CD4-positive, alpha-beta T cell treated with Interleukin-17A for 1 hour (primary cell): ENCODE measurements at regions not wholly inside any gene's neighbourhood (a gene's known extent, or its start where the extent isn't known, plus 50 kb on each side); places are given as distances from the start of the nearest gene placed in this dataset.
"Not testable (repeated sequence)": the region's sequence is repeated elsewhere in the genome, so short reads cannot be mapped to it uniquely, and the experiment has no call there.

Source experiments
- DNase-seq: peaks from one replicate; pipeline ENCODE4 v3.0.0-alpha.2; 2020

DNA sequence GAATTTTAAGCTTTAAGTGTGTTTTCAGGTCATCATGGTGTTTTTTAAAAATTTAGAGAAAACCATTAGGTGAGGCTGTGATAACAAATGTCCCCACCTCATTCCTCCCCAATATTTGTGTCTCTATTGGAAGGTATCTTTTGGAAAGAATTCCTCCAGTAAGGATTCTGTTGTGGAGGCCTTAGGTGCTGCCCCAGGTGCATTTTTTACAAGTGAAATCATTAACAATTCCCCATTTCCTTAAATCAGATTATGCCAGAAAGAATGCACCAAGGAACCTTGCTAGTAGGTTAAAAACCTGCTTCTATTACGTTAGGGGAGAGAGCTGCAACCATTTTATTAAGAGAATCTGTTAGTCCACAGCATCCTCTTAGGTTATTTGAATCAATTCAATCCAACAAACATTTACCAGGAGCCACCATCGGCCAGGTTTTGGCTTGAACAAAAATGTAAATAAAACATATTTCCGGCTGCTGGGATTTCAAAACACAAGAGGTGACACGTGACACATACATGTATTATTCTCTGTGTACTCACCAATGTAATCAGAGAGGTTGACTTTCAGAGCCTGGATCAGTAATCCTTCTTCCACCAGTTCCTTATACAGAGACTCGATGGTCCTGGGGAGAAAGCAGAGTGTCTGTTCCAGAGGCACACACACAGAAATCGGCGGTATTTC is 112.5 kb upstream of the ASB18 start:
- no peak for DNase-seq

DNA sequence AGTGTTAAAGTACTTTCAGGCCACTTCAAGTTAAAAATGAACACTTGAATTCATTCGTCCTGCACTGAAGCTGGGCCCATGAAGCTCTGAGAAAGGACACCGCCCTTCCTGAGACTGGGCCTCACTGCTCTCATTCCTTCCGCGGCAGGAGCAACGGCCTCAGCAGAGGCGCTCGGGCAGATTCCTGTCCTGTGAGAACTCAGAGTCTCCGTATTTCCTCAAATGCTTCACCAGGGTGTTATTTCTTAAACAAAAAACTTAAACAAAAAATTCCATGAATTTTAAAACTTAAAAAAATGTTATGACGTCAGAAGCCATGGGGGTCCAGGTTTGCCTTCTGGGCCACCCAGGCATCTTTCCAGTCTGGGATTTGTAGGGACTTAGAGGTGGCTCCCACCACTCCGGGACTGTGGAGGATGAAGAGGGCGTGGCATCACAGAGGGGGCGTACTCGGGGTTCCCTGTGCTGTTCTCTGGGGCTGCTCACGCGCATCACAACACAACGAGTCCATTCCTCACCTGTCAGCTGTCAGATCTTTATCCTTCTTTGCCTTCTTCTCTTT is 115.9 kb upstream of the ASB18 start:
- no peak for DNase-seq

DNA sequence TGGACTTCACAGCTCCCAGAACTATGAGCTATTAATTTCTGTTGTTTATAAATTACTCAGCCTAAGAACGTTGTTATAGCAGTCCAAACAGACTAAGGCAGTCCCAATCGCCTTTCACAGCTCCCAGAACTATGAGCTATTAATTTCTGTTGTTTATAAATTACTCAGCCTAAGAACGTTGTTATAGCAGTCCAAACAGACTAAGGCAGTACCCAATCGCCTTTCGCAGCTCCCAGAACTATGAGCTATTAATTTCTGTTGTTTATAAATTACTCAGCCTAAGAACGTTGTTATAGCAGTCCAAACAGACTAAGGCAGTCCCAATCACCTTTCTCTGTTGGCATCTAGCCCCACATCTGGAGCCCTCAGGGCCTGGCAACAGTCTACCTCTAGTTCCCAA is 117.0 kb upstream of the ASB18 start:
- DNase-seq, result not testable (repeated sequence)

DNA sequence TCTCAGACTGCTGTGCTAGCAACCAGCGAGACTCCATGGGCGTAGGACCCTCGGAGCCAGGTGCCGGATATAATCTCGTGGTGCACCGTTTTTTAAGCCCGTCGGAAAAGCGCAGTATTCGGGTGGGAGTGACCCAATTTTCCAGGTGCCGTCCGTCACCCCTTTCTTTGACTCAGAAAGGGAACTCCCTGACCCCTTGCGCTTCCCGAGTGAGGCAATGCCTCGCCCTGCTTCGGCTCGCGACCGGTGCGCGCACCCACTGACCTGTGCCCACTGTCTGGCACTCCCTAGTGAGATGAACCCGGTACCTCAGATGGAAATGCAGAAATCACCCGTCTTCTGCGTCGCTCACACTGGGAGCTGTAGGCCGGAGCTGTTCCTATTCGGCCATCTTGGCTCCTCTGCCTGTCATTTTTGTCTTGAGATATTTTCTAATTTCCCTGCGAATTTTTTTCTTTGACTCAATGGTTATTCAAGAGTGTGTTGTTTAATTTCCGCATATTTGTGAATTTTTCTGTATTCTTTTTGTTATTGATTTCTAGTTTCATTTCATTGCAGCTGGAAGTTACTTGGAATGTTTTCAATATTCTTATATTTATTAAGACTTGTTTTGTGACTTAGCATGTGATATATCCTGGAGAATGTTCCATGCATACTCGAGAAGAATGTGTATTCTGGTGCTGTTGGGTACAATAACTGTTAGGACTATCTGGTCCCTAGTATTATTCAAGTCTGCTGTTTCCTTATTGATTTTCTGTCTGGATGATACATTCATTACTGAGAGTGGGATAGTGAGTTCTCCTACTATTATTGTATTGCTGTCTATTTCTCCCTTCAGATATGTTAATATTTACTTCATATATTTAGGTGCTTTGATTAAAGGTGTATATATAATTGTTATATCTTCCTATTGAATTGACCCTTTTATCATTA is 125.3 kb upstream of the ASB18 start:
- DNase-seq, result not testable (repeated sequence)

DNA sequence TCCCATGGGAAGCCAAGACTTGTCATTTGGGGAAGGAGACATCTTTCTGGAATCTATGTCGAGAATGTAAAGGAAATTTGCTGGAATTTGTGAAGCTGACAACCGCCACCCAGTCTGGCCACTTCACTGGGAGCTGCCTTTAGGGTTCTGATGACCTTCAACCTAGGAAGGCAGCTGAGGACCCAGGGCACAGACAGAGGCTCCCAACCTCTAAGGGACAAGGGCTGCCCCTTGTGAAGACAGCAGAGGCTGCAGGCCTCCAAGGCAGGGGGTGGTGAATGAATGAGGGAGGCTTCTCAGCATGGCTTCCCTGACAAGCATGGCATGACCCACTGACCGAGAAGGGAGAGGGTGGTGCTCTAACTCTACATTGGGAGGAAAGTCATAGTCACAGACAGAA is 128.9 kb upstream of the ASB18 start:
- DNase-seq, result no peak

DNA sequence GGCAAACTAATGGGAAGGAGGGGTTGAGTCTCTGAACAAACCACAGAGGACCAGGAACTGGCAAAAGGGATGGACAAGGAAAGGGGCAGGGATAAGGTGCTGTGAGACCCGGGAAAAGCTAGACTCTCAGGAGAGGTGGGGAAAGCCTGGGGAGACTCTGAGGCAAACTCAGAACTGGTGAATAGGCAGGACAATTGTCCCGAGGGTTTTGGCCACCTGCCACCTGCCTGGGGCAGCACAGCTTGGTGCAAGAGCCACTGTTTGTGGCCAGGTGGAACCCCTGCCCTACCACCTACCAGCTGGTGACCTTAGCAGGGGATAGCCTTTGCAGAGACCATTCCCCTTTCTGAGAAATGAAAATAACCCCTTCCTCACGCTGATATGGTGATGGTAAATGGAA is 129.4 kb upstream of the ASB18 start:
- DNase-seq, result no peak

DNA sequence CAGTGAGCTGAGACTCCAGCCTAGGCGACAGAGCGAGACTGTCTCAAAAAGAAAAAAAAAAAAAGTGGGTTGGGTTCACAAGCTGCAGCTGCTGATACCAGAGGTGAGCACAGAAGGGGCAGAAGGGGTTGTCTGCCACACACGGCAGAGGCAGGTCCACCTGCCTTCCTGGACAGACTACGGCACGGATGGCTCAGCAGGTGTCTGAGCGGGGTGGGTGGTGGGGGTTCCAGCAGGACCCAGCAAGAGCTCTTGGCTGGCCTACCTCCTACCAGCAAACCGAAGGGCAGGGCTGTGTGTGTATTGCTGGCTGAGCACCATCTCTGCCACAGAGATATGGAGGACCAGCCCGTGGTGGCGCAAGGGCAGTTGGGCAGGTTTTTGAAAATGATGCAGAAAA is 130.4 kb upstream of the ASB18 start:
- no peak for DNase-seq

DNA sequence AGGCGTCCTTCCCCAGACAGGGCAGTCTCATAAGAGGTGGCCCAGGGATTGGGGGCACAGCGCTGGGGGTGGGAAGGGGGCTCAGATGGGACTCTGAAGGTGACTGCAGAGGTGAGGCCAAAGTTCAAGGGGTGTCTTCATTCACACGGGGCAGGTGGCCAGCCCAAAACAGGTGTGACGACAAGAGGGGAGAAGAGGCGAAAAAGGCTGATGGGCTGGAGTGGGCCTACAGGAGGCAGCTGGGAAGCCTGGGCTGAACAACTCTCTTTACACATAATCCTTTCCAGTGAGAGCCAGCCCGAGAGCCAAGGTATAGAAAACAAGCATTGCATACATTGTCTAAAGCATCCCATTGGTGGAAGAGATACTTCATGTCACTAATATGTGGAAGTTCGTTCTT is 130.9 kb upstream of the ASB18 start:
- DNase-seq, result no peak

DNA sequence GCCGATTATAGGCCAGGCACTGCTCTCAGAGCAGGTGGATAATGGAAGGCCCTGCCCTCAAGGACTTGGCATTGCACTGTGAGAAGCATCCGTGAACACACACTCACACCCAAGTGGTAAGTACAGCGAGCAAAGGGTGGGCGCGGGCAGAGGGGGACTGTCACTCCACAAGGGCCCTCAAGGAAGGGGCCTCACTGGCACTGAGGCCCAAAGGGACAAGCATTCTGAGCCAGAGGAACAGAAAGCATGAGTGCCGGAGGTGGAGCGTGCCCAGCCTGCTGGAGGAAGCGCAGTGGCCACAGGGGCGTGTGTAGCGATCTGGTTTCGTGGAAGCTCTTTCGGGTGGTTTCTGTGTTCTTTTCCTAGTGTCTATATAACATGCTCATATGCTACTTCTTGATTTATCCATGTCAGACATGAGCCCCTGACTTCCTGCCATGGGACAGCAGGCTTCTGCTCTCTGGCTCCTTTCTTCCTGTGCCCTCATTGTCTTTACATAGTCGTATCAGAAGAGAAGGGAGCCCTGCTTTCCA is 132.7 kb upstream of the ASB18 start:
- no peak for DNase-seq

DNA sequence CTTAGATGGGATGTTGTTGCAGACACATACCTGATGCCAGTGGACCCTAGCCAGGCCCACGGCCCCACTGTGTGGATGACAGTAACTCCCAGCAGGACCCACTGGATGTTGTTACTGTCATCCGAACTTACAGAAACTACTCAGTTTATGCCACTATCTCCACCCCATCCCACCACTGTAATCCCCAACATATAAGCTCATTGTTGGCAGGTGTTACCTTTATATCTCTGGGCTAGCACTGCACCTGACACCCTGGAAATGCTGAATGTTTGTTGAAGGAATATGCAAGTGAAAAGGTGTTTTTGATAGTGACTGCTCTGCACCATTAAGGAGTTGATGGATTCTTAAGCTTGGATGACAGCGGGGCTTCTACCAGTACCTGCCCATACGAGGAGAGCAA is 133.5 kb upstream of the ASB18 start:
- no peak for DNase-seq

DNA sequence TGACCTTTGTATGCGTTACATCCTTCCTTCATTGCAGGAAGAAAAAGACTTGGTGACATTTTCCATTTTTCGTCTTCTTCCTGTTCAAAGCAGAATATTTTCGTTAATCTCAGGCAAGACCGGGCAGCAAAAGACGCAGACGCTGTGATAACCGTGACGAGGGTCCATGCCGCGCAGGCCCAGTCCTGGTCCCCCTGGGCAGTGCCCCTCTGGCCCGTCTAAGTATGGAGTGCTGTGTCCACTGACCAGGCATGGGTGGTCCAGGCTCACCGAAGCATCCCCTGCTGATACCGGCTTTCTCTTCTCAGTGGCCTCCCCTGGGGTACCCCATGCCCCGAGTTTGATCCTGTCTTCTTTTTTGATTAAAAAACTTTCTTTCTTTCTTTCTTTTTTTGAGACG is 135.2 kb upstream of the ASB18 start:
- no peak for DNase-seq

DNA sequence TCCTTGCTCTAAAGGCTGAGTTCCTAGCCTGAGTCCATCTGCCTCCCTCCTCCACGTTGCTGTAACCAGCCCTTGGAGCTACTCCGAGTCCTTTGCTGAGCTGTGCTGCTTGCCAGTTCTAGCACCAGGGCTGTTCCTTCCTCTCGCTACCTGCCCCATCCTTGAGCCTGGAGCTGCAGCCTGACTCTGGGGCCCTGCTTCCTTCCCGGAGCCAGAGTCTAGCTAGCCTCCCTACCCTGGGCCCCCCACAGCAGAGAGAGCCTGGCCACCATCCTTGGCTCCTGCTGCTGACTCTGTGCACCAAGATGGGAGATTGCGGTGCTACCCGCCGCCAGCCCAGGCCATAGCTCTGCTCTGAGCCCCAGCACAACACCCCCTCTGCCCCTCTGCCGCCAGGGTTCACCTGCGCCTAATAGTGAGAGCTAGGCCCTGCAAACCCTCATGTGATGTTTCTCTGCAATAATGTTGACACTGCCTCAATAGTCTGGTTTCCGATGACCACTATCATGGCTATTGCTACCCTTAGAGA is 135.9 kb upstream of the ASB18 start:
- no peak for DNase-seq

DNA sequence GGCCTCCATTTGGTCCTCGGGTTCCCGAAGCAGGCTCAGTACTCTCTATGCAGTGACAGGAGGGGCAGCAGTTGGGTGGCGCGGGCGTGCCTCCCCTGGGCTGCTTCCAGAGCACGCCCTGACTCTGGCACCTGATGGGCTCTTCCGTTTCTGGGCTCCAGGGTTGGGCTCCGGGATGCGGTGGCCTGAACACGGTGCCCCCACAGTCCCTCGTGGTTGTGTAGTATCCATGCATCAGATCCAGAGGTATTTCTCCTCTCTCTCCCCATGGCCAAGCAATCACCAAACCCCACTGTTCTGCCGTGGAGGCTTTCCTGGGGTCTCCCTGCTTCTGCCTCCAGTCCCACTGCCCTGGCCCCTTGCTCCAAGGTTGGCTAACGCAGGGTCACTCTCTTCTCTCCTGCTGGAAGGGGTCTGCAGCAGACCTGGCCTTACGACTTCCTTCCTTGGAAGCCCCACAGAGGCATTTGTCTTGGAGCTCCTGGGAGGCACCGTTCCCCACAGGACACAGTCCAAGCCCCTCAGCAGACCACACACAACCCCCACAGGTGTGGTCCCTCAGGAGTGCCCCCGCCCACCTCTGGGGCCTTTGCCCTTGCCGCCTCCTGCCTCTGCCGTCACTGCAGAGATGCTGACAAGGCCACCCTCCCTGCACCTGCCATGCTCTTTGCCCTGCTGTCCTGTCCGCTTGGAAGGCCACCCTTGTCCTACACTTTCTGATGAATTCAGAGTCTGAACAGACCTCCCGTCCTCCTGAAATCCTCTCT is 136.6 kb upstream of the ASB18 start:
- no peak for DNase-seq

DNA sequence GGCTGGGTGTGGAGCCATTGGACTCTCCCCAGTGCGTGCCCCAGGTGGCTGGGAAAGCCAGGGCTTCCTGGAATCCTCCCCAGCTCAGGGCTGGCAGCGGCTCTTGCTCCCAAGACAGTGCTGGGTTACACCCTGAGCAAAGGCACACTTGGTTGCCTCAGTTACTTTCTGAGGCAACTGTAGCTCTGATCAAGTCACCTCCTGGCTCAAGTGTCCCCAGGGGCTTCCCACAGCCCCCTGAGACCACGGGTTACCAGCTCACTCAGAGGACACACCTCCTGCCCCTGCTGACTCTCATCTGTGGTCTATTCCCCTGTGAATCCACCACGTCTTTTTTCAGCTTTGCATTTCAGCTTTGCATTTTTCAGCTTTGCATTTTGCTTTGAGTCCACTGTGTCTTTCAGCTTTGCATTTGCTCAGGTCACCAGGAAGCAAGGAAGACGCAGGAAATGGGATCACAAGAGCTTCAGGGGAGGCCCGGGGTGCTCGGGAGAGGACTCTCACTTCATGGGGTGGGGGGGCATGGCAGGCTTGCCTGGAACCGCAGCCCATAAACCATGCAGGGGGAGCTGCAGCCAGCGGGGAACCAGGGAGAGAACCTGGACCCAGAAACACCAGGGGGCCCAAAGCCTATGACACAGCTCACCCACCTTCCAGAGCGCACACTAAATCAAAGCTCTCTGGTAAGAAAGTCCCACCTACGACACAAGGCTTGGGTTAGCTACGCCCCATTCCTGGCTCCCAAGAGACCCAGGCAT is 138.0 kb upstream of the ASB18 start:
- no peak for DNase-seq

DNA sequence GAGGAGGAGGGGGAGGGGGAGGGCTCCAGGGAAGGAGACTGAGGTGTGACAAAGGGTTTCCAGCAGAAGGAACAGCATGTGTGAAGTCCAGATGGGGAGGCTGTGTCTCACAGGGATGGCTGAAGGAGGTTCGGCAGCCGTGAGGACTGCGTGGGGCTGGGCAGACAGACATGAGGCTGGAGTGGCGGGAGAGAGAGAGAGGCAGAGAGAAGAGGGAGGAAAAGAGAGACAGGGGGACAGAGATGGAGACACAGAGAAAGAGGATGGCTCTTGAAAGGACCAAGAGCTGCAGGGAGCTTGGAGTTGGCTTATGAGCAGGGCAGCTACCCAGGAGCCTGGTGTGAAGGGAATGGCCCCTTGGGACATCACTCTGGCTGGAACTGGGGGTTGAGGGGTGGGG is 138.9 kb upstream of the ASB18 start:
- DNase-seq, result no peak

DNA sequence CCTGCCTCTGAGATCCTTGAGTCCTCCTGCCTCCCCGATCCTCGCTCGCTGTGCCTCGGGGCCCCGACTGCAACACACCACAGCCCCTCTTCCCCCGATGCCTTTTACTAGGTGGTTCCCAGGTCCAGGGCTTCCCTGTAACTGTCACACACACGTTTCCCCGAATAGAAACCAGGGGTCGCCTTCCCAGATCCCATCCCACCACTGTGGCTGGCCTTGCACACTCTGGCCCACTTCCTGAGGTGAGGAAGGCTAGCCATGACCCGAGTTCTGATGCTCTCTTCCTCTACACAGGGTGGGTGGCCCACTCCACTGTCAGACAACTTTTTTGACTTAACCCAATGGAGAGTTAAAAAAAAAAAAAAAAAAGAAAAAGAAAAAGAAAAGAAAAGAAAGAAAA is 139.6 kb upstream of the ASB18 start:
- DNase-seq, result no peak

DNA sequence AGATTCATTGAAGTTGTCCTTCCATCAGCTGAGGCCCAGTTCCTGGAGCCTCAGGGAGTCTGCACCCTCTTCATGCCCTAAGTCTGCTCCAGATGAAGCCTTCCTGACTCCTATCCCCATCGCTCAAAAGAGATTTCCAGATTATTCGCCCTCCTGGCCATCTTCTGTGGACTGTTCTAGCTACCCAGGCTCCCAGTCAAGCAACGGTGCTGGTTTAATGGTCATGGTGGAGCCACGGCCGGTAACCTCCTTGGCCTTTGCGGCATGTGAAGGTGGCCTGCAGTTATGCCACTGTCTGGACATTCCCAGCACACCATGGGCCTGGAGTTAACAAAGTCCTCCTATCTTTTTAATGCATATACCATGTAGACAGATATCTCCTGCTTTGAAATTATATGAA is 140.1 kb upstream of the ASB18 start:
- no peak for DNase-seq

DNA sequence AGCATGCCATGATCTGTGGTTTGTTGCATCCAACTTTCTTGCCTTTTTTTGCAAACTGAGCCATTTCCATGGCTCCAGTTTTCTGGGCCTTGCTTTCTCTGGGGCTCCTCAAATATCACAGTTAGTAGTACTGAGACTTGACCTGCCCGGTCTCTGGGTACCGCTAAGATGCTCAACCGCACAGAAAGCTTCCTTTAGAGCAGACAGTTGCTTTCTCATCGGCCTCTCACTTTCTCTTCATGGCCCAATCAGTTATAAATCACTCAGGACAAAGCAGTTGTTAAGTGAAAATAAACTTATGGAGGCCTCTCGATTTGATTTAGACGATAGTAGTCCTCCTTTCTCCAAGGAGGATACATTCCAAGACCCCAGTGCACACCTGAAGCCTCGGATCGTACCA is 141.2 kb upstream of the ASB18 start:
- DNase-seq, result no peak

DNA sequence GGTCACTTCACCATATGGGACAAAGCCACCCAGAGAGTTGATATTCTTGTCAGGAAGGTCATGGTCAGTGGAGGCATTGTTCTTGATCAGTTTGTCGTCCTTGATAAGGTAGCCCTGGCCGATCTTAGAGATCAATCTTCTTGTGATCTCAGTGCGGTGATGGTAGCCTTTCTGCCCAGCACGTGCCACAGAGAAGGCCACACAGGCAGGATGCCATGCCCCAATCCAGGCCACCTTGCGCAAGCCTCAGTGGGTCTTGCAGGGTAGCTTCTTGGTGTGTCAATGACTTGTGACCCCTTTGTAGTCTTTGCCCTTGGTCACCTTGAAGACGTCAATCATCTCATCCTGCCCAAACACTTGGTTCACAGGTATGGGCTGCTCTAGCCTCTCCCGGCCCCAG is 143.9 kb upstream of the ASB18 start:
- no peak for DNase-seq

DNA sequence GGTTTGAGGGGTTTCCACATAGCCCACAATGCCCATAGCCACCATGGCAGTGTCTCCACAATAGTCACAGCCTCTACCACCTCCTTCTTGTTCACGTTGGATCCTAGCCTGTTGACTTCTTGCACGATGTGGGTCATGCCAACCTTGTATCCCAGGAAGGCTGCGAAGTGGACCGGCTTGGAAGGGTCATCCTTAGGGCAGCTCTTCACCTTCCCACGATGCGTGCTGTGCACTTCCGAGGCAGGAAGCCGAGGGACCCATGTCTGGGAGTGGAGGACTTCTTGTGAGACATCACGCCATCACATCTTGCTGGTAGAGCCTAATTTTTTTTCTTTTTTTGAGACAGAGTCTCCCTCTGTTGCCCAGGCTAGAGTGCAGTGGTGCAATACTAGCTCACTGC is 144.6 kb upstream of the ASB18 start:
- DNase-seq, result no peak

DNA sequence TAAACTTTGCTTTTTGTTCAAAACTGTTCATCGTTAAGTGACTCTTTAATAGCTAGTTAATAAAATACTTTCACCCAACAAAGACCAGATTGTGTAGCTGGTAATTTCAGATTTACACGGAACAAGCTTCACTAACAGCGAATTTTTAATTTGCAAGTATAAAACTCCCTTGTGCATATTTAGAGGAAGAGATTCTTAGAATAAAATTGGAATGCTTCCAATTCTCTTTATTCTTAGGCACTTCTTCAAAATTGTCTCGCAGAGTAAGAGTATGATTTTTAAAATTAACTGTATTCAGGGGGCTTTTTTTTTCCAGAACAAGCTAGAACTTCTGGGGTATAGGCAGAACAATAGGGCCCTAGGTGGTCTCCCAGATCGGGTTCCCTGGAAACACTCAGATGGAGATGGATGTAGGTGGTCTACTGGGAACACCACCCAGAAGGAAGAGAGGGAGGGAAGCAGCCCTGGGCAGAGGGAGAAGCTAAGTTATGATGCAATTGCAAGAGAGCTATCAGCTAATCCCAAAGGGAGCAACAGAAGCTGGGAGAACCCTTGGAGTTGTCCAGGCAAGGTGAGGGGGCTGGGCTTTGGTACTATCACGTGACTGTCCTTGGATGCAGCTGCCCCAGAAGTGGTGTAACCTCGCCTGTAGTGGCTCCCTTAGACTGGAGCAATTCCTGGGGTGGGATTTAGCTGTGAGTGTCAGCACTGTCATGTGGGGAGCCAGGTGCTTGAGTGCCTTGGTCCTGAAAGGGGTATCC is 151.7 kb upstream of the ASB18 start:
- no peak for DNase-seq
